CD14-positive monocyte (primary cell): ENCODE measurements at regions not wholly inside any gene's neighbourhood (a gene's known extent, or its start where the extent isn't known, plus 50 kb on each side); places are given as distances from the start of the nearest gene placed in this dataset.
"Not testable (repeated sequence)": the region's sequence is repeated elsewhere in the genome, so short reads cannot be mapped to it uniquely, and the experiment has no call there.

Experiments
- DNase-seq, 3 donors: peaks; one replicate each; pipeline ENCODE4 v3.0.0-alpha.2; 2011 to 2022
- H2AFZ ChIP-seq: 2 replicates; pipeline ENCODE4 v1.6.0; 2012; ENCODE audit warnings: mild to moderate bottlenecking, low read depth, low read length, inconsistent platforms; ENCODE audit not compliant: insufficient read depth, poor library complexity, severe bottlenecking
- H3K27ac ChIP-seq, 2 donors: 1 replicate in 1 of 2; 2 replicates in 1 of 2; pipeline ENCODE4 v1.5.1; 2012 to 2013; ENCODE audit warnings: low read length in 2 of 2, control low read depth in 1 of 2, inconsistent platforms in 1 of 2, low read depth in 1 of 2, mild to moderate bottlenecking in 1 of 2
- H3K27me3 ChIP-seq, 2 donors: one replicate each; pipeline versions ENCODE4 v1.6.0 to v1.6.1; 2011 to 2013; ENCODE audit warnings: low read length in 2 of 2; ENCODE audit not compliant: control insufficient read depth in 2 of 2, insufficient read depth in 2 of 2
- H3K36me3 ChIP-seq, 2 donors: replicated peaks in 1 of 2; 1 replicate in 1 of 2; 2 replicates in 1 of 2; pipeline versions ENCODE4 v1.5.1 to v1.6.1; 2012 to 2013; ENCODE audit warnings: low read length in 2 of 2, control low read depth in 1 of 2, inconsistent platforms in 1 of 2, mild to moderate bottlenecking in 1 of 2; ENCODE audit not compliant: insufficient read depth in 2 of 2, control insufficient read depth in 1 of 2
- H3K4me1 ChIP-seq, 2 donors: 1 replicate in 1 of 2; 2 replicates in 1 of 2; pipeline versions ENCODE4 v1.5.1 to v1.6.1; 2012 to 2013; ENCODE audit warnings: low read length in 2 of 2, control low read depth in 1 of 2, inconsistent platforms in 1 of 2, mild to moderate bottlenecking in 1 of 2, moderate library complexity in 1 of 2; ENCODE audit not compliant: insufficient read depth in 2 of 2, control insufficient read depth in 1 of 2
- H3K4me2 ChIP-seq: replicated peaks from 2 replicates; pipeline ENCODE3; 2012; ENCODE audit warnings: low read length, moderate library complexity, mild to moderate bottlenecking; ENCODE audit not compliant: poor library complexity, severe bottlenecking; ENCODE audit errors: extremely low read depth
- H3K4me3 ChIP-seq, 3 experiments: fragments of 200-600 bp in 1 of 3; sonication (generic) in 1 of 3; replicated peaks in 1 of 3; 1 replicate in 2 of 3; 2 replicates in 1 of 3; pipeline ENCODE4 v1.5.1; 2011 to 2013; ENCODE audit warnings: low read length in 3 of 3, mild to moderate bottlenecking in 3 of 3, control low read depth in 2 of 3, low read depth in 2 of 3, inconsistent platforms in 1 of 3, moderate library complexity in 1 of 3
- H3K79me2 ChIP-seq: 2 replicates; pipeline ENCODE4 v1.6.0; 2012; ENCODE audit warnings: mild to moderate bottlenecking, control low read depth, inconsistent platforms, low read length, moderate library complexity; ENCODE audit not compliant: insufficient read depth
- H3K9ac ChIP-seq: 2 replicates; pipeline ENCODE4 v1.6.0; 2017; ENCODE audit warnings: low read length, mild to moderate bottlenecking; ENCODE audit not compliant: insufficient read depth, poor library complexity, severe bottlenecking
- H3K9me3 ChIP-seq, 2 donors: replicated peaks in 1 of 2; 1 replicate in 1 of 2; 2 replicates in 1 of 2; pipeline versions ENCODE4 v1.5.1 to v1.6.1; 2012 to 2013; ENCODE audit warnings: low read length in 2 of 2, control low read depth in 1 of 2; ENCODE audit not compliant: control insufficient read depth in 1 of 2, insufficient read depth in 1 of 2
- H4K20me1 ChIP-seq: 2 replicates; pipeline ENCODE4 v1.6.0; 2012; ENCODE audit warnings: mild to moderate bottlenecking, low read length, control low read depth, moderate library complexity; ENCODE audit not compliant: insufficient read depth
- H3K27ac Mint-ChIP-seq, 7 donors: one replicate each; pipeline ENCODE4 v1.8.0; 2020; ENCODE audit warnings: mild to moderate bottlenecking in 7 of 7, mixed read lengths in 7 of 7, moderate library complexity in 6 of 7, inconsistent platforms in 2 of 7
- H3K27me3 Mint-ChIP-seq, 3 donors: one replicate each; pipeline ENCODE4 v1.8.0; 2021 to 2022; ENCODE audit warnings: low read depth in 3 of 3, mild to moderate bottlenecking in 3 of 3, mixed read lengths in 3 of 3, moderate library complexity in 3 of 3, inconsistent platforms in 1 of 3
- H3K36me3 Mint-ChIP-seq, 2 donors: one replicate each; pipeline ENCODE4 v1.8.0; 2020; ENCODE audit warnings: mixed read lengths in 2 of 2, inconsistent platforms in 1 of 2, mild to moderate bottlenecking in 1 of 2
- H3K4me1 Mint-ChIP-seq: one replicate; pipeline ENCODE4 v1.8.0; 2020; ENCODE audit warnings: mild to moderate bottlenecking, mixed read lengths
- H3K4me3 Mint-ChIP-seq, 2 donors: one replicate each; pipeline ENCODE4 v1.8.0; 2020; ENCODE audit warnings: mild to moderate bottlenecking in 2 of 2, mixed read lengths in 2 of 2, moderate library complexity in 1 of 2
- H3K9me3 Mint-ChIP-seq, 7 donors: one replicate each; pipeline ENCODE4 v1.8.0; 2020 to 2022; ENCODE audit warnings: mixed read lengths in 7 of 7, mild to moderate bottlenecking in 6 of 7, moderate library complexity in 6 of 7, inconsistent platforms in 2 of 7
- CTCF ChIP-seq: fragments of 200-600 bp; IDR thresholded peaks from one replicate; pipeline ENCODE4 v1.8.0; 2022; ENCODE audit warnings: antibody characterized with exemption, mild to moderate bottlenecking
- WGBS: methylation state at CpG from one replicate; pipeline ENCODE4 v1.1.5; 2013; ENCODE audit warnings: missing lambda C conversion rate; ENCODE audit not compliant: insufficient coverage; 5-methylcytosine and 5-hydroxymethylcytosine counted together
- intact Hi-C, 2 donors: fragments of 100-400 bp; cut with micrococcal nuclease; formaldehyde crosslinking; loops; one replicate each; pipeline versions ENCODE4 v1.15.0 to v1.15.1; 2023

DNA sequence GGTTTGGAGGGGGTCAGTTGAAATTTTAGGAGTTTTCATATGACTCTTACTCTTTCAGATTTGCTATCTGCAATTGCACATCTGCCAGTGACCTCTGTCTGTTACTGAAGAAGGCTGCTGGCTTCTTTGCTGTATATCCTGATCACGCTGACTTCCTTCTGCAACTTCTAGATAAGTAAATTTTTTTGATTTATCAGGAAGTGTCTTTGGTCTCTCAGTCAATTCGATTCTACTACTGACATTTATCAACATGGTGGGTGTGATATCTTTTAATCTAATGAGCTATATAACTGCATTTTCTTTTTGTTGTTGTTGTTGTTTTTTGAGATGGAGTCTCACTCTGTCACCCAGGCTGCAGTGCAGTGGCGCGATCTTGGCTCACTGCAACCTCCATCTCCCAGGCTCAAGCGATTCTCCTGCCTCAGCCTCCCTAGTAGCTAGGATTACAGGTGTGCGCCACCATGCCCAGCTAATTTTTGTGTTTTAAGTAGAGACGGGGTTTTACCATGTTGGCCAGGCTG lies 55.7 kb upstream of the HBS1L start:
- H3K4me1 Mint-ChIP-seq, H3K27ac Mint-ChIP-seq, intact Hi-C loops, H3K9ac ChIP-seq, H3K27me3 Mint-ChIP-seq, H3K27me3 ChIP-seq, H3K36me3 Mint-ChIP-seq, H3K9me3 Mint-ChIP-seq, H4K20me1 ChIP-seq, H3K27ac ChIP-seq, H3K4me1 ChIP-seq, H3K4me3 ChIP-seq, H3K4me3 Mint-ChIP-seq, H3K79me2 ChIP-seq, H3K36me3 ChIP-seq, H2AFZ ChIP-seq, H3K9me3 ChIP-seq, DNase-seq, H3K4me2 ChIP-seq: not testable (repeated sequence)
- no CpG with 5 or more reads among the region's 7 CpGs for WGBS

- no CpG with 5 or more reads among the region's 3 CpGs for WGBS
Observed at GRCh38 chr6:135109761-135110160, 55.1 kb upstream of the HBS1L start.

More at GRCh38 chr6:135109761-135110160, 55.1 kb upstream of the HBS1L start:
- Histone ChIP-seq H3K27me3 (no peaks in the 10 kb centered on the region), H2AFZ (no peak overlapping the region), H3K4me2 (no peak overlapping the region), H3K27ac (no peak overlapping the region), H3K79me2 (no peaks in the 10 kb centered on the region), H3K9ac (no peak overlapping the region), H4K20me1 (no peaks in the 10 kb centered on the region), H3K9me3 (no peaks in the 10 kb centered on the region), H3K4me1 (no peaks in the 10 kb centered on the region), H3K36me3 (no peaks in the 10 kb centered on the region), H3K4me3 (no peak overlapping the region)
- no peak for TF ChIP-seq CTCF
- DNase-seq, result no peak
- peaks cover 2 to 3% (median 2%) of the 10 kb centered on the region in 3 donors for H3K27me3 Mint-ChIP-seq
- no peaks in the 10 kb centered on the region for H3K36me3 Mint-ChIP-seq
- no peak overlapping the region for H3K4me3 Mint-ChIP-seq
- H3K9me3 Mint-ChIP-seq, result peaks cover 0 to 5% (median 0%) of the 10 kb centered on the region in 7 donors
- H3K4me1 Mint-ChIP-seq, result peaks cover 4% of the 10 kb centered on the region
- no peak overlapping the region for H3K27ac Mint-ChIP-seq
- intact Hi-C loops, result no loop called here
